HepG2 (cell line): ENCODE measurements at regions not wholly inside any gene's neighbourhood (a gene's known extent, or its start where the extent isn't known, plus 50 kb on each side); places are given as distances from the start of the nearest gene placed in this dataset.

Experiments used
- MAF1 ChIP-seq: sonication (generic); formaldehyde crosslinking; IDR thresholded peaks from 2 replicates; pipeline ENCODE4 v1.5.0; 2020; ENCODE audit warnings: missing genetic modification reagents, borderline replicate concordance
- POLR2AphosphoS5 ChIP-seq: IDR thresholded peaks from 2 replicates; pipeline ENCODE4 v1.6.1; 2012; ENCODE audit warnings: low read depth, low read length
- ZBTB8A ChIP-seq: sonication (generic); formaldehyde crosslinking; IDR thresholded peaks from 2 replicates; pipeline ENCODE4 v1.4.0; 2020; ENCODE audit warnings: mild to moderate bottlenecking, low read depth, missing genetic modification reagents, borderline replicate concordance

- no peak for TF ChIP-seq ZBTB8A (CRISPR knock-in tag)
- no peak for TF ChIP-seq POLR2AphosphoS5
- no peak for TF ChIP-seq MAF1 (CRISPR knock-in tag)
These were observed 340.6 kb downstream of the TEX29 start for GRCh38 chr13:111661052-111661451.
